GM04504 (cell line): ENCODE measurements at regions not wholly inside any gene's neighbourhood (a gene's known extent, or its start where the extent isn't known, plus 50 kb on each side); places are given as distances from the start of the nearest gene placed in this dataset.
"Not testable (repeated sequence)": the region's sequence is repeated elsewhere in the genome, so short reads cannot be mapped to it uniquely, and the experiment has no call there.

Experiments
- DNase-seq: peaks from one replicate; pipeline ENCODE4 v3.0.0-alpha.2; 2012; ENCODE audit warnings: low read depth

- no peak for DNase-seq
Measured at GRCh38 chr7:109309790-109310189, 740.1 kb downstream of the DNAJB9 start.

- DNase-seq = no peak
Measured at GRCh38 chr7:109318136-109318535, 748.5 kb downstream of the DNAJB9 start.

GRCh38 chr7:109322833-109323232 is 753.2 kb downstream of the DNAJB9 start:
- DNase-seq = no peak

GRCh38 chr7:109331423-109331822 is 761.7 kb downstream of the DNAJB9 start:
- DNase-seq = no peak

GRCh38 chr7:109335951-109336350 is 766.3 kb downstream of the DNAJB9 start:
- DNase-seq = no peak

GRCh38 chr7:109336531-109336930 is 766.9 kb downstream of the DNAJB9 start:
- no peak for DNase-seq

- DNase-seq = no peak
Measured at GRCh38 chr7:109343678-109344077, 774.0 kb downstream of the DNAJB9 start.

GRCh38 chr7:109351493-109351892 is 781.8 kb downstream of the DNAJB9 start:
- no peak for DNase-seq

GRCh38 chr7:109354000-109354399 is 784.3 kb downstream of the DNAJB9 start:
- no peak for DNase-seq

GRCh38 chr7:109354552-109354951 is 784.9 kb downstream of the DNAJB9 start:
- DNase-seq = no peak

GRCh38 chr7:109375823-109376222 is 806.1 kb downstream of the DNAJB9 start:
- no peak for DNase-seq

GRCh38 chr7:109376576-109376975 is 806.9 kb downstream of the DNAJB9 start:
- DNase-seq = no peak

- DNase-seq = no peak
Measured at GRCh38 chr7:109377076-109377884, 807.6 kb downstream of the DNAJB9 start.

- no peak for DNase-seq
Measured at GRCh38 chr7:109386959-109387358, 817.3 kb downstream of the DNAJB9 start.

- no peak for DNase-seq
Measured at GRCh38 chr7:109387530-109387929, 817.9 kb downstream of the DNAJB9 start.

- DNase-seq = no peak
Measured at GRCh38 chr7:109391240-109391639, 821.6 kb downstream of the DNAJB9 start.

GRCh38 chr7:109402107-109402506 is 832.4 kb downstream of the DNAJB9 start:
- no peak for DNase-seq

GRCh38 chr7:109407756-109408155 is 838.1 kb downstream of the DNAJB9 start:
- no peak for DNase-seq

GRCh38 chr7:109437957-109438356 is 868.3 kb downstream of the DNAJB9 start:
- DNase-seq = no peak

GRCh38 chr7:109449760-109450159 is 880.1 kb downstream of the DNAJB9 start:
- no peak for DNase-seq

- no peak for DNase-seq
Measured at GRCh38 chr7:109456116-109456515, 886.4 kb downstream of the DNAJB9 start.

- no peak for DNase-seq
Measured at GRCh38 chr7:109460296-109460695, 890.6 kb downstream of the DNAJB9 start.

GRCh38 chr7:109462171-109462570 is 892.5 kb downstream of the DNAJB9 start:
- DNase-seq = no peak

GRCh38 chr7:109467729-109468128 is 898.1 kb downstream of the DNAJB9 start:
- DNase-seq = not testable (repeated sequence)
